DOHH2 (cell line): ENCODE measurements at regions not wholly inside any gene's neighbourhood (a gene's known extent, or its start where the extent isn't known, plus 50 kb on each side); places are given as distances from the start of the nearest gene placed in this dataset.

Experiments used
- H3F3A ChIP-seq: fragments of 200-600 bp; sonication (generic), shearing (Covaris generic); 2 replicates; pipeline ENCODE4 v1.6.0; 2016; ENCODE audit warnings: antibody characterized with exemption, mild to moderate bottlenecking; ENCODE audit not compliant: control insufficient read depth, insufficient read depth
- H3K27ac ChIP-seq: fragments of 200-600 bp; sonication (generic); 2 replicates; pipeline ENCODE4 v1.5.1; 2014; ENCODE audit warnings: low read depth, mild to moderate bottlenecking, low read length, moderate library complexity
- H3K27me3 ChIP-seq: fragments of 200-600 bp; sonication (generic); 2 replicates; pipeline ENCODE4 v1.6.1; 2014; ENCODE audit warnings: mild to moderate bottlenecking, low read length, mixed read lengths; ENCODE audit not compliant: control insufficient read depth
- H3K36me3 ChIP-seq: fragments of 200-600 bp; sonication (generic); 2 replicates; pipeline ENCODE4 v1.6.1; 2014; ENCODE audit warnings: mild to moderate bottlenecking, low read length, moderate library complexity, mixed read lengths; ENCODE audit not compliant: control insufficient read depth
- H3K4me1 ChIP-seq: fragments of 200-600 bp; sonication (generic); 2 replicates; pipeline ENCODE4 v1.6.1; 2014; ENCODE audit warnings: mild to moderate bottlenecking, low read length, mixed read lengths; ENCODE audit not compliant: control insufficient read depth
- H3K4me2 ChIP-seq: fragments of 200-600 bp; sonication (generic); 2 replicates; pipeline ENCODE4 v1.6.0; 2014; ENCODE audit warnings: mild to moderate bottlenecking, low read length, moderate library complexity
- H3K4me3 ChIP-seq: fragments of 200-600 bp; sonication (generic); 2 replicates; pipeline ENCODE4 v1.5.1; 2014; ENCODE audit warnings: mild to moderate bottlenecking, low read length, mixed read lengths
- H3K79me2 ChIP-seq: fragments of 200-600 bp; sonication (generic); 2 replicates; pipeline ENCODE4 v1.6.1; 2014; ENCODE audit warnings: mild to moderate bottlenecking, low read length, mixed read lengths; ENCODE audit not compliant: control insufficient read depth
- H3K9me2 ChIP-seq: fragments of 200-600 bp; sonication (generic); replicated peaks from 2 replicates; pipeline ENCODE4 v1.6.1; 2014; ENCODE audit warnings: mild to moderate bottlenecking, low read length, mixed read lengths; ENCODE audit not compliant: control insufficient read depth
- H3K9me3 ChIP-seq: fragments of 200-600 bp; sonication (generic); 2 replicates; pipeline ENCODE4 v1.6.1; 2014; ENCODE audit warnings: antibody characterized with exemption, low read length, mixed read lengths; ENCODE audit not compliant: control insufficient read depth, insufficient read depth
- H4K20me1 ChIP-seq: fragments of 200-600 bp; sonication (generic); 2 replicates; pipeline ENCODE4 v1.6.0; 2014; ENCODE audit warnings: low read depth, mild to moderate bottlenecking, antibody characterized with exemption, low read length, moderate library complexity; ENCODE audit not compliant: control insufficient read depth, insufficient read depth
- CTCF ChIP-seq: fragments of 200-600 bp; sonication (generic); IDR thresholded peaks from one replicate; pipeline ENCODE4 v1.5.1; 2014; ENCODE audit warnings: antibody characterized with exemption, mild to moderate bottlenecking, low read depth, low read length; ENCODE audit not compliant: poor library complexity, severe bottlenecking
- EZH2phosphoT487 ChIP-seq: fragments of 200-600 bp; sonication (generic); IDR thresholded peaks from 2 replicates; pipeline ENCODE4 v1.6.1; 2017; ENCODE audit warnings: borderline replicate concordance, mild to moderate bottlenecking, antibody characterized with exemption, low read length, moderate library complexity, mixed read lengths

GRCh38 chr10:59082249-59082648 lies 94.2 kb upstream of the PHYHIPL start:
- H3K9me2 ChIP-seq = no peaks in the 10 kb centered on the region
- H3K27ac ChIP-seq = no peak overlapping the region
- H3F3A ChIP-seq = no peaks in the 10 kb centered on the region
- no peaks in the 10 kb centered on the region for H3K79me2 ChIP-seq
- H3K9me3 ChIP-seq = 0 out of 2 replicates have a peak, but pooled peaks cover under 1% of the 10 kb centered on the region
- no peaks in the 10 kb centered on the region for H3K36me3 ChIP-seq
- H3K4me3 ChIP-seq = no peak overlapping the region
- no peaks in the 10 kb centered on the region for H4K20me1 ChIP-seq
- peaks cover 5% of the 10 kb centered on the region; the same call in 1 of the 2 replicates for H3K4me1 ChIP-seq
- H3K4me2 ChIP-seq = no peak overlapping the region
- no peaks in the 10 kb centered on the region for H3K27me3 ChIP-seq
- TF ChIP-seq CTCF = no peak

- H3K4me1 ChIP-seq = peaks cover 5% of the 10 kb centered on the region; the same call in 1 of the 2 replicates
- H3K79me2 ChIP-seq = no peaks in the 10 kb centered on the region
- no peak overlapping the region for H3K27ac ChIP-seq
- H3K27me3 ChIP-seq = no peaks in the 10 kb centered on the region
- H3K36me3 ChIP-seq = no peaks in the 10 kb centered on the region
- H3K9me3 ChIP-seq = 0 out of 2 replicates have a peak, but pooled peaks cover 2% of the 10 kb centered on the region
- H3K9me2 ChIP-seq = no peaks in the 10 kb centered on the region
- no peaks in the 10 kb centered on the region for H3F3A ChIP-seq
- H3K4me3 ChIP-seq = no peak overlapping the region
- TF ChIP-seq EZH2phosphoT487 = no peak
- no peak for TF ChIP-seq CTCF
- H4K20me1 ChIP-seq = no peaks in the 10 kb centered on the region
- no peak overlapping the region for H3K4me2 ChIP-seq
Observed at GRCh38 chr10:59085054-59085453, 91.4 kb upstream of the PHYHIPL start.

DNA sequence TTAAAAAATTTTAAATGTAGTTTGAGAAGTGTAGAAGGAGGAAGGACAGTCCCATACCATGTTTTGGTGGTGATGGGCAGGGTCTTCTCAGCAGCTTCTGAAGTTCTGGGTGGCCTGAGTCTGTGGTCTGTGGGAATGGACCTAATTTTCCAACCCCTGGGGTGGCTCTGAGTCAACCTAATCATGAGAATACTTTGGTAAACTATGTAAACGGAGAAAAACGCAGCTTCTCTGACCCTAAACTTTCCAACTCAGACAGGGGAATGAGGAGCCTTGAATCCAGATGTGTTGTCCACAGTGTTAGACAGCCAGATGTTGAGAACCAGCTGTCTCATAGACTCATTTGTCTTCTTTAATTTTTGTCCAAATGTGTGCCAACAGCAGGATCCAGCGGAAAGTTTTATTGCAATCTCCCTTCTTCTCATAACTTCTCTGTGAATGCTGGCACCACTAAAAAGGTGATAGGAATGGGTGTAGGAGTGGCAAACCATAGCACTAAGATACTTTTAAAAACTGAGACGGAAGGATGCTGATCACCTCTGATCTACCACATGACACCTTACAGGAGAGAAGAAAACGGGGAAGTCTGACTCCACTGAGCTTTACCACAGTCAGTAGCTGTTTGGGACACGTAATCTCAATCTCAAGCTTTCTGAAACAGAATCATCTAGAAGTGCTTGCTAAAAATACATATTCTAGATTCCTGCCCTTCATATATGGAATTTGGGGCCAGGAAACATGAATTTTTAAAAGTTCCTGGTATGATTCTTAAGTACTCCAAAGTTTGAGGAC lies 90.5 kb upstream of the PHYHIPL start:
- Histone ChIP-seq H3K27ac (no peak overlapping the region), H4K20me1 (no peaks in the 10 kb centered on the region), H3K36me3 (no peaks in the 10 kb centered on the region), H3K9me2 (no peaks in the 10 kb centered on the region), H3K9me3 (0 out of 2 replicates have a peak, but pooled peaks cover 2% of the 10 kb centered on the region), H3K4me2 (no peak overlapping the region), H3K4me1 (peaks cover 5% of the 10 kb centered on the region; the same call in 1 of the 2 replicates), H3K27me3 (no peaks in the 10 kb centered on the region), H3K79me2 (no peaks in the 10 kb centered on the region), H3F3A (no peaks in the 10 kb centered on the region), H3K4me3 (no peak overlapping the region)
- TF ChIP-seq CTCF = no peak
- no peak for TF ChIP-seq EZH2phosphoT487
